Posterior vena cava (tissue), 2 donors: ENCODE measurements at regions not wholly inside any gene's neighbourhood (a gene's known extent, or its start where the extent isn't known, plus 50 kb on each side); places are given as distances from the start of the nearest gene placed in this dataset.

Experiments
- DNase-seq: peaks from one replicate; pipeline ENCODE4 v3.0.0-alpha.2; 2020; ENCODE audit warnings: low spot score
- intact Hi-C, 2 donors: fragments of 100-400 bp; cut with DNase I; formaldehyde crosslinking; loops; one replicate each; pipeline versions ENCODE4 v1.14.1 to v1.14.2; 2022 to 2023
- donor health status: DM: yes; HTN: yes; CAD: no.
- donor health status: DM: yes; HTN: yes; CAD: no.

DNA sequence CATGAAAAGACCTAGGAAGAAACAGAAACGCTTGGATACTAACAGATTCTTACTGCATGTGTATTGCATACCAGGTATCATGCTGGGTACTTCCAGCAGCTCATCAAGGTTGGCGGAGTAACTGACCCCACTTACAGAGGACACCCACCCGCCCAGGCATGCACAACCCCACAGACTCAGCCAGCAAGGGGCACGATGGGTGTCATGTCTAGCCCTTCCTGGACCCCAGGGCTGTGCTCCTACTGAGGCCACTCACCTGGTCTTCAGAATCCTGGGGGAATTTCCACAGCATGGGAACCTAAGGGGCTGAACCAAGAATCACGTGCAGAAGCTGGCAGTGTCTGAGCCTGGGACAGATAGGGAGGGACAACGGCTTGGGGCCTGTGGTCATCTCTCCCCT, 134.1 kb upstream of the ZNF32 start:
- intact Hi-C loops, result no loop called here
- DNase-seq, result peak; percentile 24

DNA sequence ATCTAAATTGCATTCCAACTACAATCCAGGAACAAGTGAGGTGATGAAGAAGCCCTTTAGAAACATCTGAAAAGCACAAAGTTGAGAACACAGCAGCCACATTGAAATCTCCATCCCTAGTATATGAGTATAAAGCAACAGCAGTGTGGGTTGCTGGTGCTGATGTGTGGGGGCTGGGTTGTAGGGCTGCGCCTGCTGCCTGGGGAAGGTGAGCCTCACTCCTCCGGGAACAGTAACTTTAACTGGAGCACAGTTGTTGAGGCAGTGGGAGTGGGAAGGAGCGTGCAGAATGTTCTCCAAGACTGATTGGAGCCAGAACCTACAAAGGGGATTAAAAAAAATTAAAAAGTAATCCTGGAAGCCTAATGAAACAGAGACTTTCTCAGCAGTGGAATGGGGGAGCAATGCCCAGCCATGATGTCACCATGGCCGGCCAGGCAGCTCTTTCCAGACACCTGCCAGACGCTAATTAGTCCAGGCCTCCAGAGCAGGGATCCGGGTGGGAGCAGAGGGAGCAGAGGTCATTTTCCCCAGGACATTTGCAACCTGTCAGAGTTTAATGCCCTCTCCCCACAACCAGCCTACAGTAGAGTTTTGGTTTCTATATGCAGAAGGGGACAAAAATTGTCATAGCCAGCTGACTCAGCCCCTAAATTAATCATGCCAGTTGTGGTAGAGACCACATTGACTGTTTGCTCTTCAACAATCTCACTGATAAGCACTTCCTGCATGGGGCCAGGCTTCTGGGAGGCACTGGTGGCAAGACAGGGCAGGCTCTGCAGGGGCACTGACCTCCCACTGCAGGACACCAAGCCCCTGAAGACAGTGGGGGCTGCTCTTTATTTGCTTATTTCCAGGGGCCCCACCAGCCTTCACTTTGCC, 133.0 kb upstream of the ZNF32 start:
- DNase-seq, result peak; percentile 63

DNA sequence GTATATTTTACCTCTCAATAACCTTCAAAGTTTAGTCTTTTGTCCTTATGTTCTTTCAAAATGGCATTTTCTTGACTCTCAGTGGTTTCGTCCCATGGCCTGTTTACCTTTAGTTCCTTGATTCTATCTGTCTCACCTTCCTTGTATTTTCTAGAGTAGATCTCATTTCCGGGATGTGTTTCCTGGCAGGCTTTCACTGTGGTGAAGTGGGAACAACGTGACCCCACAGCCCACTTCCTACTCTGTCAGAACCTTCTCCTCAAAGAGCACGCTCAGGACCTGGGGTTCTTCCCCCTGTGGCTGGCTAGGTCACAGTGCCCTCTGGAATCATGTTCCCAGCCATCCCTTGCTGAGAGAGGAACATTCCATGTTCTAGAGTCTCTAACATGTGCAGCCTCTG, 129.9 kb upstream of the ZNF32 start:
- no peak for DNase-seq
- intact Hi-C loops, result no loop called here

More for the DNA sequence above, 133.0 kb upstream of the ZNF32 start:
- intact Hi-C loops, result no loop called here

DNA sequence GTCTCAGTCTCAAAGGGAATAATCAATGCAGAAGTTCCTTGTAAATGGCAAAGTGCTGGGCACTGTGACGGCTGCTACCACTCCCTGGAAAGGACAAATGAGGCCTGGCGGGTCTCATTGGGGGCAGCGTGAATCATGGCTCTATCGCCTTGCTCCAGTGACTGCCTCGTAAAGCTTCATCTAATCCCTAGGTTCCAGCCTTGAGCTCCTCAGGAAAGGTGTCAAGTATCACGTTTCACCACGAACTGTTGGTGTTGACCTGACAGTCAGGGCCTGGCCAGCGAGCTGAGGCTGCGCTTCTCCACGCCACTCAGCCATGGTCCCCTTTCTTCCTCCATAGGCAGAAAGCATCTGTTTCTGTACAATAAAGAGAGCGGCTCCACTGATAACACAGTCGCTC, 126.7 kb upstream of the ZNF32 start:
- peak; percentile 38 for DNase-seq
- intact Hi-C loops, result no loop called here

DNA sequence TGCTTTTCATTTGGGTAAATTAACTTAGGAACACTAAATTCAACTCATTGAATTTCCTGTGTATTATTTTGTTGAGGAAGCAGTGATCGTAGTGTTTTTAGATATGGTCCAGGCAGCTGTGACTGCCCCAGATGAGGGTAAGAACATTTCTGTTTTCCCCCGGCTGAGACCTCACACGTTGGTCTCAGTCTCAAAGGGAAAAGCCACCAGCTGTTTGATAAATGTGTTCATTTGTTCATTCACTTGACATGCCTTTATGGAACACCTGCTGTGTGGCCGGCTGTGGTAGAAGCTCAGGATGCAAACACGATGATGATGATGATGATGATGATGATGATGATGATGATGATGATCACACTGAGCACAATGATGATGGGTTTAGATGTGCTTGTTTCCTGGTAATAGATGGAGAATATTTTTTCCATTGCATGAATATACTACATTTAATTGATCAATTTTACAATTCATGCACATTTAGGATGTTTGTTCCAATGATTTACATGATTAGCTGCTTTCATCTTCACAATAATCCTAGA, 125.6 kb upstream of the ZNF32 start:
- intact Hi-C loops, result no loop called here
- DNase-seq, result no peak

DNA sequence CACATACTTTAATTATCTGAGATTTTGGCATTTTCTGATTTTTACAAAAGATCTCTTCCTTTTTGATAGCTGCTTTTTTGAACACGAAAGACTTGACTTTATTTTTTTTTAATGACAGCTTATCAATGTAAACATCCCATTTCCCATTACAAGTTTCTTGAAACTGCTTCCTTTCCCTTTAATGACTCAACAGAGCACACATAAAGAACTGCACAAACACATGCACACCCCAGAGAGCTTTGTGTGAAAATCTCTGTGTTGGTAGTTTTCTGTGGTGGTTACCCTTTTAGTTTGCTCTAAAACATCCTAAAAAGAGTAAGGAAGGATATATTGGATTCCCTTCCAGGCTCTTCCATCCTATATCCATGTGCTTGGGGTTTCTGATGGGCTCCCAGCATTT, 125.1 kb upstream of the ZNF32 start:
- DNase-seq, result no peak
- intact Hi-C loops, result no loop called here

DNA sequence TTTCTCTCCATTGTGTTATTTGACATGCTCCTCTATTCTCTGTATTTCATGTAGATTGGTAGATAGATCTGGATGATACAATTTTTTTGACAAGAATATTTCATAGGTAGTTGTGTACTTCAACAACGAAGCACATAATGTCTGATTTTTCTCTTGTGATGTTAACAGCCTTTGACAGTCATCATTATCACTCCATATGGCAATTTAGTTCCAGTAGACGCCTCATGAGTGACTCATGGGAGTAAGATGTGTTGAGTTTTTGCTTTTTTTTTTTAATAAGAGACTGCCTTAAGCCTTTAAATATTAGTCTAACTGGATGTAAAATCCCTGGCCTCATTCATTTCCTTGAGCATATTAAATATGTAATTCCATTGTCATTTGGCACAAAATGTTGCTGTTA, 123.5 kb upstream of the ZNF32 start:
- no peak for DNase-seq
- intact Hi-C loops, result no loop called here

DNA sequence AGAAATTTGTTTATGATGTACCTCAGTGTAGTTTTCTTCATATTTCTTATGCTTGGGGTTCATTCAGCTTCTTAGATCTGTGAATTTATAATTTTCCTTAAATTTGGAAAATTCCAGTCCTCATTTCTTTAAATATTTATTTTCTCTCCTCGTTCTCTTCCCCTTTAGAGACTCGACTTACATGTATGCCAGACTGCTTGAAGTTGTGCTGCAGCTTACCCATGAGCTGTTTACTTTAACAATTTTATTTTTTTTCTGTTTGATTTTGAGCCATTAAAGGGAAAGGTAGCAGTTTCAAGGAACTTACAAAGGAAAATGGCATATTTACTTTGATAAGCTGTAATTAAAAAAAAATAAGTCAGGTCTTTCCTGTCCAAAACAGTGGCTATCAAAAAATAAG, 123.0 kb upstream of the ZNF32 start:
- intact Hi-C loops, result no loop called here
- DNase-seq, result no peak

DNA sequence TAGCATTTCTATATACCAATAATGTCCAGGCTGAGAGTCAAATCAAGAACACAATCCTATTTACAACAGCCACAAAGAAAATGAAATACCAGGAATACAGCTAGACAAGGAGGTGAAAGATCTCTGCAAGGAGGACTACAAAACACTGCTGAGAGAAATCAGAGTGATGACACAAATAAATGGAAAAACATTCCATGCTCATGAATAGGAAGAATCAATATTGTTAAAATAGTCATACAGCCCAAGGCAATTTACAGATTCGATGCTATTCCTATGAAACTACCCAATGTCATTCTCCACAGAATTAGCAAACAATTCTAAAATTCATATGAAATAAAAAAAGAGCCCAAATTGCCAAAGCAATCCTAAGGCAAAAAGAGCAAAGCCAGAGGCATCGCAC, 116.8 kb upstream of the ZNF32 start:
- intact Hi-C loops, result no loop called here
- DNase-seq, result no peak

DNA sequence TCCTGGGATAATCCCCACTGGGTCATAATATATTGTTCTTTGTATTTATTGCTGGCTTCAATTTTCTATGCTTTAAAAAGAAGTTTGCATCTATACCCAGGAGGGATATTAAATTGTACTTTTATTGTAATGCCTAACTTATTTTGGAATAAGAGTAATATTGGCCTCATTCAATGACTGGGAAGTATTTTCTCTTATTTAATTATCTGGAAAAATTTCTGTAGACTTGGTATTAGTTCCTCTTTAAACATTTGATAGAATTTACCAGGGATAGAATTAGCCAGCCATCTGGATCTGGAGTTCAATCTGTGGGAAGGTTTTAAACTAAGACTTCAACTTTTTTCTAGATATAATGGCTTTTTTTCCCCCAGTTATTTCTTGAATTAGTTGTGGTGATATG, 115.2 kb upstream of the ZNF32 start:
- DNase-seq, result no peak

DNA sequence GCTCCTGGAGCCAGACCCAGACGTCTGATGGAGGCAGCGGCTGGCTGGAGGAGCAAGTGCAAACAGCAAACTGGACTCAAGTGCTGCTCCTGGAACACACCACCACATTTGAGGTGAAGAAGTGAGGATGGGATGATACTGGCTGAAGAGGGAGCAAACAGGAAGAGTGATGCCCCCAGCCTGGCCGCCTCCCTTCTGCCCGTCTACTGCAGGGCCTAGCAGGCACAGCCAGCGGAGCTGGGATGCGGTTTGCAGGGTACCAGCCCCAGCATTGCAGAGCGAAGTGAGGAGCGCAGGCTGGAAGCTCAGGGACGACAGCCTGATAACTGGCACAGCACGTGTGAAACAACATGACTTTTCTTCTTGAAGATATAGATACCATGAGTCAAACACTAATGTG, 111.8 kb upstream of the ZNF32 start:
- intact Hi-C loops, result no loop called here
- DNase-seq, result peak; percentile 48

More for the DNA sequence above, 115.2 kb upstream of the ZNF32 start:
- intact Hi-C loops, result no loop called here

DNA sequence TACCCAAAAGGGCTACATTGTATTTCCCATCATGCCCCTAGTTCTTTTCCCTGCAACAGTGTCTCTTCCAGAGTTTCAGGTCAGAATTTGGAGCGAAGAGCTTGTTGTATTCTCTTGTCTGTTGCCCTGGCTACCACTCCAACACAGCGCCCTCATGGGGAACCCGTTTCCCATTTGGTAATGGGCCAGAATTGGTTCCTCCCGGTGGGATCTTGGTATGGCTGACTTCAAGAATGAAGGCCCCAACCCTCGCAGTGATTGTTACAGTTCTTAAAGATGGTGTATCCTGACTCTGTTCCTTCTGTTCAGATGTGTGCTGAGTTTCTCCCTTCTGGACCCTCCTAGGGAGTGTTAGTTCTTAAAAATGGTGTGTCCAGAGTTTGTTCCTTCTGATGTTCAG, 110.5 kb upstream of the ZNF32 start:
- no peak for DNase-seq
- intact Hi-C loops, result no loop called here

DNA sequence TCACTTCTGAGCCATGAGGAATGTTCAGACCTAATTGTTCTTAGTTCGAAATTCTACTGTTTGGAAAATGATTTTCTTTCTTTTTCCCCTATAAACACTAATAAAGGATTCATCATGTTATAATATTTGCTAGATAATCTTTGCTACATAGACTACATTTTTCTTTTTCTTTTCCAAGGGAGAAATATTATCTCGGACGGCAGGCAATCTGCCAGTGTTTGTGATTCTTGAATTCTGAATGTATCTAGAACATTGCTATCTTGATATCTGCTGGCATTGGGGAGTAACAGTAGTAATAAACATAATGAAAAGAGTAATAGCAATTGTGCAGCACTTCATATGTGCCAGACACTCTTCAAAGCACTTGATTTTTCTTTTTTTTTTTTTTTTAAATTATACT, 107.7 kb upstream of the ZNF32 start:
- DNase-seq, result no peak
- intact Hi-C loops, result no loop called here

DNA sequence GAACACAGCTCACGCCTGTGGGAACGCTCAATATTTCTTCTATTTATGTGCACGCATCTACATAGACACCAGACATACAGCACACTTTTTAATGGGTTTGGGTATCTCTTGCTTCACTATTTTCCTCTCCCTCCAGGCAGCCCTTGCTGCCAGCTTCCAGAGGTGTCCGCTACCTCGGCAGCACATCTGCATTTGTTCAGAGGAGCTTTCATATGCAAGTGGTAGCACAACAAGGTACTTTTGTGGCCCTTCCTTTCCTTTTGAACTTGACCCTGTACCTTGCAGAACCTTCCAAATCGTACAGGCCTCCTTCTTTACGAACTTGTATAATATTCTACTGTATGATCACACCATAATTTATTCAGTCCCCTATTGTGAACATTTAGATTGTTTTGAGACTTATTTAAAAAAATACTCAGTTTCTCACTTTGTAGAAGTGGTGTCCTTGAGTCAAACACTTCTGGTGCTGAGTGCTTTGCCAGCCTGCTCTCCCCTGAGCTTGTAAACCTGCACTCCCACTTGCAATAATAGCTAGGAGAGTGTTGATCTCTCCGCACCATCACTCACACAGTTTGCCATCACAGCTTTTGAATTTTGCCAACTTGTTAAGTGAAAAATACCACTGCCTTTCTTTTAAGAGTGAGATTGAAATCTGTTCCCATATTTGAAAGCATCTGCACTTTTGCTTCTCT, 106.0 kb upstream of the ZNF32 start:
- intact Hi-C loops, result no loop called here
- no peak for DNase-seq

DNA sequence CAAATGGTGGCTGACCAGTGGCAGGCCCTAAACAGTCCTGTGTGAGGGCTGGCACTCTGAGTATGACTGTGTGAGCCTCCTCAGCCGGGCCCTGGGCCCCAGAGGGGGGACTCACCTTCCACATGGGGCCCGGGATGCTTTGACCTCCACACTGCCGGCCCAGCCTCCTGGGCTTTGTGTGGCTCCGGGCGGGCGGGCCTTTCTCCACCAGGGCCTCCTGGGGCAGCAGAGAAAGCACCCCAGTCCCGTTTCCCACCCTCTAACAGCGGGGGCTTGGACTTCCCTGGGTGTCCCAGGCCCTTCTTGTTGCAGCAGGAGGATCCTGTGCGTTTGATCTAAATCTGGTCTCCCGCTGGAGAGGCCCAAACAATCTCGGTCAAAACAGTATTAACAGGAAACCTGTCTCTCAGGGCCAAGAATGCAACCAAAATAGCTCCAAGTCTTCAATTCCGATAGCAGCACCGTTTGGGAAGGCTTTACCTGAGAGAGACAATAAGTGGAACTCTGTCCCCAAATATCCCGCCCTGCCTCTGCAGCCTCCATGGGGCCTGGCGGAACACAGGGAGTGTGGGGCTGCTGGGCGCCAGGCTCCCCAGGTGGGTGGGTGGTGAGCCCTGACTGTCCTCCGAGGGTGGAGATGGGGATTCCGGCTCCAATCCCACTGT, 104.8 kb upstream of the ZNF32 start:
- intact Hi-C loops, result no loop called here
- DNase-seq, result no peak

DNA sequence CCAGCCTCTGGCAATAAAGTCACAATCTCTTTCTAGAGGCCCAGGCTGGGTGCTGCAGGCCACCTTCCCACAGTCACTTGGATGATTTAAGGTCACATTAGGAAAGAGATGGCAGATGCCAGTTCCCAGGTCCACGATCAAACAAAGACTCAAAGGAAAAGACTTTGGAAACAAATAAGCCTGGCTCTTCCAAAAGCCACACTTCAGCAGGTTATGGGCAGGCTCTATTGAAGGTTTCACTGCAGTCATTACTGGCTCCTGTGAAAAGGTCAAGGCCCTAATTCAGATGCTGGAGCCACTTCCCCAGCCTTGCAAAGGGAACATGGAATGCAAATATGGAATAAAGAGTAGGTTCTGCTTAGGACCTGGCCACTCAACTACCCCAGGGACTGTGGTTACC, 104.0 kb upstream of the ZNF32 start:
- no peak for DNase-seq

DNA sequence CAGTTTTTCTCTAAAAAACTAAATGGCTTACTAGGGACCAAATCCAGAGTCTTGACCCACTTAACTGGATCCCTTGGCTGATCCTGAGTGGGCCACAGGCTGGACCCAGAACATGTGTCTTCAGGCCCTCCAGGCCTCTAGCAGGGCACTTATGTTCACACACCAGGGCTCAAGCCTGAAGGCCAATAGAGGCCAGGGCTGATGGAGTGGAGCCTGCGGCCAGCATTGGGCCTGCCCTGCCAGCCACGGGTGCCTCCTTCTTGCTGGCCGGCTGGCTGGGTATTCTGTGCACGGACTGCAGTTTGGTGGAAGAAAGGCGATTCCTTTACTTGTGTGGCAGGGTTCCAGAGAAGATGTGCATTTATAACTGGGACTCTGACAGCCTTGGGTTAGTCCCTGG, 103.0 kb upstream of the ZNF32 start:
- intact Hi-C loops, result no loop called here
- no peak for DNase-seq

More for the DNA sequence above, 104.0 kb upstream of the ZNF32 start:
- intact Hi-C loops, result no loop called here

DNA sequence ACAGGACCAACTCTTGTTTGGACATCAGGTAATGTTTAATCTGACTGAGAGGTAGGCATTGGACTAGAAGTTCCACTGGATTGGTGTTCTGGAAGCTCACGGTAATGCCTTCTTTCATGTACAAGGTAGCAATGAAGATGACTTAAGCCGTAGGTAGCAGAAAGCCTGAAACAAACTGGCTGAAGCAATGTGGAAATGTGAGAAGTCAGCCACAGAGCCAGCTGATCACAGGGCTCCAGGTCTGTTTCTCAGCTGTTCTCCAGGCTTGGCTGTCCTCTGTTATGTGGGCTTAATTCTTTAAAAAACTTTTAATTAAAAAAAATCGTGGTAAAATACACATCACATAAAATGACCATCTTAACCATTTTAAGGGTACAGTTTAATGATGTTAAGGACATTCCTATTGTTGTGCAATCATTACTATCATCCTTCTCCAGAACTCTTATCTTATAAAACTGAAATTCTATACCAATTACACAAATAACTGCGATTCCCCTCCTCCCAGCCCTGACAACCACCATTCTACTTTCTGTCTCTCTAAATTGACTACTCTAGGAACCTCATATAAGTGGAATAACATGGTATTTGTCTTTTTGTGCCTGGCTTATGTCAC, 101.4 kb upstream of the ZNF32 start:
- intact Hi-C loops, result no loop called here
- no peak for DNase-seq

DNA sequence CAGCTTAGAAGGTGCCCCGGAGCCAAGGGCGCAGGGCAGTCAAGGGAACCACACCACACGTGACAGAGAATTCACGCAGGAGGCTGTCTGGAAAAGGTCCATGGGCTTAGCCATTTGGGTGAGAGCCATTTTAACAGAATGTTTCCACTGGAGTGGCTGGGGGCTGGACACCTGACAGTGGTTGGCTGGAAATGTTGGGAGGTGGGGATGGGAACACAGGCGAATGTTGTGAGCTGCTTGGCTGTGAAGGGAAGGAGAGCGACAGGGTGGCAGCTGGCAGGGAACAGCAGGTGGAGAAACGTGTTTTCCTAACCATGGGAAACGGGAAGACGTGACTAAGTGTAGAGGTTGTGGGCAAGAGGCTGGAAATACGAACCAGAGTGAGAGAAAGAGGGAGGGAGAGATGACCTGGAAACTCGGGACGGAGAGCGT, 100.5 kb upstream of the ZNF32 start:
- intact Hi-C loops, result no loop called here
- DNase-seq, result no peak

DNA sequence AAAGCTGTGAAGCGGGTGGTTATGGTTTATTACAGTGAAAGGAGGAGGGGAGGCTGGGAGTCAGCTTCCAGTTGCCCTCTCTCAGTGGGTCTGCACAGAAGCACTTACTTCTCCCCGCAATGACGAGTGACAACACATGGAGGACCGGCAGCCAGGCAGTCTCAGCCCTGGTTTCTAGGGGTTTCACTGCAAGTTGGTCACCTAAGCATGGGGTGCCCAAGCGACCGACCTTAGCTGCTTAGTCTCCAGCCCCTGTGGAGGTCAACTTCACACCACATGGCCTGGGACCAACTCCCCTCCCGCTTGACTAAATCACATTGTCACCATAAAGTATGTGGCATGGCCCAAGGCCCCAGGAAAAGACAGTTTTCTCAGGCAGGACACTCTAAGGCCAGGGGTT, 99.9 kb upstream of the ZNF32 start:
- intact Hi-C loops, result no loop called here
- no peak for DNase-seq
